Subcutaneous abdominal adipose tissue (tissue), 5 donors: ENCODE measurements at regions not wholly inside any gene's neighbourhood (a gene's known extent, or its start where the extent isn't known, plus 50 kb on each side); places are given as distances from the start of the nearest gene placed in this dataset.
A peak's percentile ranks its signal among the peaks of the same experiment; 100 is the strongest.

Experiments used
- H3K27ac ChIP-seq: one replicate; pipeline ENCODE4 v1.7.0; 2013; ENCODE audit warnings: low read depth, mild to moderate bottlenecking, inconsistent platforms, low read length, moderate library complexity
- H3K27me3 ChIP-seq, 5 donors: one replicate each; pipeline ENCODE4 v1.7.0; 2013; ENCODE audit warnings: low read length in 5 of 5, inconsistent platforms in 1 of 5; ENCODE audit not compliant: control insufficient read depth in 5 of 5, insufficient read depth in 4 of 5
- H3K36me3 ChIP-seq, 5 donors: one replicate each; pipeline ENCODE4 v1.7.0; 2013; ENCODE audit warnings: low read length in 5 of 5; ENCODE audit not compliant: control insufficient read depth in 5 of 5, insufficient read depth in 5 of 5
- H3K4me1 ChIP-seq, 5 donors: one replicate each; pipeline ENCODE4 v1.7.0; 2013; ENCODE audit warnings: low read length in 5 of 5, mild to moderate bottlenecking in 3 of 5, moderate library complexity in 1 of 5; ENCODE audit not compliant: control insufficient read depth in 5 of 5, insufficient read depth in 5 of 5
- H3K4me3 ChIP-seq, 5 donors: one replicate each; pipeline ENCODE4 v1.7.0; 2013; ENCODE audit warnings: low read length in 5 of 5, low read depth in 1 of 5
- H3K9ac ChIP-seq, 5 donors: one replicate each; pipeline ENCODE4 v1.7.0; 2013; ENCODE audit warnings: low read length in 5 of 5, mild to moderate bottlenecking in 4 of 5, moderate library complexity in 3 of 5
- H3K9me3 ChIP-seq, 5 donors: one replicate each; pipeline ENCODE4 v1.7.0; 2013; ENCODE audit warnings: low read length in 5 of 5; ENCODE audit not compliant: control insufficient read depth in 5 of 5
- donor health status: healthy.
- donor health status: healthy.
- donor health status: healthy.
- donor health status: healthy.
- donor health status: healthy.

DNA sequence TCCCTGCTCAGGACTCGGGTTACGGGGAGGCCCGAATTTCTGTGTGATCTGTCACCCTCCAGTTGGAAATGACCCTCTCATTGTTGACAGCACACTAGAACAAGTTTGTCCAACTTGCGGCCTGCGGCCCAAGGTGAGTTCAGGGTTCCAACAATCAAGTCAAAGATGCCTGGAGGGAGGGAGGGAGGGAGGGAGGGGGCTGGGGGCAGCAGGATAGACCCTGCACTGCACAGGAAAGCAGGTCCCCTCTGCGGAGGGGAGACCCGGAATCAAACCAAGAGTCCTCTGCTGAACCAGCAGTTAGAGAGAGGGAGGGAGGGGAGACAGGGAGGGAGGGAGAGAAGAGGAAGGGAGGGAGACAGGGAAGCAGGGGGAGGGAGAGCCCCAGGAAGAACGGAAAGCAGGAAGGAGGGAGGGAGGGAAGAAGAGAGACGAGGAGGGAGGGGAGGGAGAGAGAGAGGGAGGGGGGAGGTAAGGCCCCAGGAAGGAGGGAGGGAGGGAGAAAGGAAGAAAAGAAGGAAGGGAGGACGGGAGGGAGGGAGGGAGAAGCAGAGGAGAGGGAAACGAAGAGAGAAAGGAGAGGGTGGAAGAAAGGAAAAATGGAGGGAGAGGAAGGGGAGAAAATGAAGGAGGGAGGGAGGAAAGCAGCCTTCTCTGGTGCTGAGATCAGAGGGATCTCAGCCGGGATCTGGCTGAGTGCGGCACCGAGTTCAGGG lies 96.7 kb upstream of the CDH5 start:
- no peaks in the 10 kb centered on the region for H3K9me3 ChIP-seq
- H3K27ac ChIP-seq = no peak overlapping the region
- H3K36me3 ChIP-seq = no peaks in the 10 kb centered on the region
- peaks cover 0 to 29% (median 19%) of the 10 kb centered on the region in 5 donors for H3K4me1 ChIP-seq
- H3K4me3 ChIP-seq = peak overlapping the region in 3 of 5 donors; percentile 27 to 57 (median 38)
- H3K27me3 ChIP-seq = peaks cover 7 to 22% (median 11%) of the 10 kb centered on the region in 5 donors
- no peak overlapping the region for H3K9ac ChIP-seq

GRCh38 chr16:66267292-66268014 lies 99.0 kb upstream of the CDH5 start:
- Histone ChIP-seq H3K9ac (no peak overlapping the region), H3K4me1 (peaks cover 0 to 31% (median 24%) of the 10 kb centered on the region in 5 donors)

GRCh38 chr16:66266436-66267291 lies 99.8 kb upstream of the CDH5 start:
- Histone ChIP-seq H3K4me3 (no peak overlapping the region), H3K36me3 (no peaks in the 10 kb centered on the region), H3K9ac (no peak overlapping the region), H3K27ac (no peak overlapping the region), H3K4me1 (peaks cover 2 to 35% (median 27%) of the 10 kb centered on the region in 5 donors), H3K27me3 (peaks cover 19 to 25% (median 23%) of the 10 kb centered on the region in 5 donors), H3K9me3 (no peaks in the 10 kb centered on the region)

More at GRCh38 chr16:66267292-66268014, 99.0 kb upstream of the CDH5 start:
- Histone ChIP-seq H3K27ac (no peak overlapping the region), H3K36me3 (no peaks in the 10 kb centered on the region), H3K9me3 (no peaks in the 10 kb centered on the region), H3K27me3 (peaks cover 17 to 23% (median 22%) of the 10 kb centered on the region in 5 donors), H3K4me3 (no peak overlapping the region)

GRCh38 chr16:66265556-66266141 lies 100.8 kb upstream of the CDH5 start:
- peaks cover 2 to 34% (median 25%) of the 10 kb centered on the region in 5 donors for H3K4me1 ChIP-seq
- H3K36me3 ChIP-seq = no peaks in the 10 kb centered on the region
- no peak overlapping the region for H3K27ac ChIP-seq
- H3K9ac ChIP-seq = no peak overlapping the region
- no peaks in the 10 kb centered on the region for H3K9me3 ChIP-seq
- H3K4me3 ChIP-seq = no peak overlapping the region
- peaks cover 17 to 21% (median 19%) of the 10 kb centered on the region in 5 donors for H3K27me3 ChIP-seq

DNA sequence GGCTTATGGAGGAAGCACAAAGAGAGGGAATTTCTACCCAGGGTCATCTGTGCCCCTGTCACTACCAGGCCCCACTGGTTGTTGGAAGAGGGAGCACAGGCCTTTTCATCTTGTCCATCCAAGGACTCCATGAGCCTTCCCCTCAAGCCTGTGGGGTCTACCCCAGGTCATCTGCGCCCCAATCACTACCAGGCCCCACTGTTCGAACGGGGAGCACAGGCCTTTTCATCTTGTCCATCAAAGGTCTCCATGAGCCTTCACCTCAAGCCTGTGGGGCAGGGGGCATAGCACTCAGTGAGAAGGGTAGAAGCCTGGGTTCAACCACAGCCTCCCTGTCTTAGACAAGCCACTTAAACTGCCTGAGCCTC lies 101.5 kb upstream of the CDH5 start:
- Histone ChIP-seq H3K4me3 (no peak overlapping the region), H3K4me1 (peaks cover 0 to 28% (median 20%) of the 10 kb centered on the region in 5 donors), H3K36me3 (no peaks in the 10 kb centered on the region), H3K27ac (no peak overlapping the region), H3K27me3 (peaks cover 16 to 20% (median 19%) of the 10 kb centered on the region in 5 donors), H3K9me3 (no peaks in the 10 kb centered on the region), H3K9ac (no peak overlapping the region)

DNA sequence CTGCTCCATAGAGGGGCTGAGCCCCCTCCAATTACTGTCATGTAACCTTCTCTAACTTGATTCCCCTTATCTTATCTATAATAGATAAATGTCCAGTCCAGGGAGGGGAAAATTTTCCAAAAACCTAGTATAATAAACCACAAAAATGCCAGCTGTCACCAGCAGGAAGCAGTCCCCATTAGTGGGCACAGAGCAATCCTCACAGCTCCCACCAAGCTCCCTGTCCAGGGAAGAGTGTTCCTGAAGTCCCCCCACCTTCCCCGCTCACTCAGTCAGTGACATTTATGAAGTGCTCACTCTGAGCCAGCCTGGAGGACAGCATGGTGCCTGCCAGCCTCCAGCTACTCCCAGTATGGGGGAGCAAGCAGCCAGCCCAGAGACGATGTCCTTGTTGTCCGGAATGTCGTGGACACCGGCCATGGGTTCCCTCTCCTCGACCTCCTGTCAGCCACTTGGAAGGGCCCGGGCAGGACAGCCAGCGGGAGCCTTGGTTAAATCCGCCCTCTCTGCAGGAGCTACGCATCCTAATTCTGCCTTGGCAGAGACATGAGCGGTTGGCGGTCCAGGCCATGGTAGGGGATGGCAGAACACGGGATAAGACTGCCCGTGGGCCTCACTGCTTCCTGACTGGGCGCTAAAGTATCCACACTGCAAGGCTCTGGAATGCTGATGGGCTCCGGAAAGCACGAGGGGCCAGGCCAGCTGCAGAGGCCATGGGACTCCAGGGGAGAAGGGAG lies 102.0 kb upstream of the CDH5 start:
- Histone ChIP-seq H3K27me3 (peaks cover 16 to 20% (median 19%) of the 10 kb centered on the region in 5 donors), H3K9me3 (no peaks in the 10 kb centered on the region), H3K4me3 (no peak overlapping the region), H3K36me3 (no peaks in the 10 kb centered on the region), H3K27ac (no peak overlapping the region), H3K9ac (no peak overlapping the region), H3K4me1 (peaks cover 0 to 28% (median 20%) of the 10 kb centered on the region in 5 donors)

DNA sequence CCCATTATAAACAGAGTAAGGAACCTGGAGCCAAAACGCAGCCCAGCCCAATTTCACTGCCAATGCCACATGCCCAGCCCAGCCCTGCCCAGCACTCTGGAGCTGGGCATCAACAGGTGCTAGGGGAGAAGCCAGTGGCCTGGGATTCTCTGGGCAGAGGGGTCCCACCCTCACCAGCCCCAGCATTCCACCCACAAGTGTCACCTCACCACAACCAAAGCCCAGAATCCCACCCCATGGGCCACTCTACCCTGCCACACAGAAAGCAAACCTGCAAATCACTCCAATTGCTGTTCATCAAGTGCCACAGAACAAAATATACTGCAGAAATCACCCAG lies 102.5 kb upstream of the CDH5 start:
- peaks cover 16 to 20% (median 19%) of the 10 kb centered on the region in 5 donors for H3K27me3 ChIP-seq

GRCh38 chr16:66263168-66263972 lies 103.1 kb upstream of the CDH5 start:
- no peaks in the 10 kb centered on the region for H3K36me3 ChIP-seq
- H3K9me3 ChIP-seq = no peaks in the 10 kb centered on the region
- no peak overlapping the region for H3K27ac ChIP-seq
- H3K27me3 ChIP-seq = peaks cover 16 to 20% (median 19%) of the 10 kb centered on the region in 5 donors
- H3K9ac ChIP-seq = no peak overlapping the region
- H3K4me1 ChIP-seq = peaks cover 0 to 28% (median 20%) of the 10 kb centered on the region in 5 donors
- no peak overlapping the region for H3K4me3 ChIP-seq

More for the DNA sequence above, 102.5 kb upstream of the CDH5 start:
- Histone ChIP-seq H3K9me3 (no peaks in the 10 kb centered on the region), H3K4me1 (peaks cover 0 to 28% (median 20%) of the 10 kb centered on the region in 5 donors), H3K9ac (no peak overlapping the region), H3K27ac (no peak overlapping the region), H3K4me3 (no peak overlapping the region), H3K36me3 (no peaks in the 10 kb centered on the region)
